H1 (cell line): ENCODE measurements at regions not wholly inside any gene's neighbourhood (a gene's known extent, or its start where the extent isn't known, plus 50 kb on each side); places are given as distances from the start of the nearest gene placed in this dataset.

Experiments
- CHD7 ChIP-seq: fragments of 300-600 bp; sonication (generic); IDR thresholded peaks from 2 replicates; pipeline ENCODE4 v1.7.1; 2012; ENCODE audit warnings: low read length, moderate library complexity, mild to moderate bottlenecking, inconsistent platforms; ENCODE audit not compliant: insufficient replicate concordance
- JUND ChIP-seq: IDR thresholded peaks from 2 replicates; pipeline ENCODE4 v1.6.1; 2011; ENCODE audit warnings: mild to moderate bottlenecking, improper control_type of control experiment, low read length
- PHF8 ChIP-seq: fragments of 200-600 bp; sonication (generic); conservative IDR thresholded peaks from 2 replicates; pipeline ENCODE4 v1.7.1; 2012; ENCODE audit warnings: low read depth, mild to moderate bottlenecking, inconsistent platforms, low read length, moderate library complexity
- POLR2A ChIP-seq, 2 experiments: IDR thresholded peaks; 1 replicate in 1 of 2; 2 replicates in 1 of 2; pipeline ENCODE4 v1.6.1; 2011; ENCODE audit warnings: low read depth in 2 of 2, low read length in 2 of 2, mild to moderate bottlenecking in 2 of 2; ENCODE audit errors: control extremely low read depth in 1 of 2

GRCh38 chr6:164663634-164664033 is 645.8 kb downstream of the C6orf118 start (continued):
- TF ChIP-seq CHD7 (no peak), PHF8 (no peak), POLR2A (IDR thresholded peaks at IDR 0.05; ENCODE audit: control extremely low read depth in 1 of 2, low read depth in 2 of 2, low read length in 2 of 2) (no peak), JUND (no peak)
